ENCODE measurements at regions not wholly inside any gene's neighbourhood (a gene's known extent, or its start where the extent isn't known, plus 50 kb on each side); places are given as distances from the start of the nearest gene placed in this dataset.

GRCh38 chr2:133829450-133830020 lies 261.3 kb upstream of the NCKAP5 start:
- Histone ChIP-seq H3K9me3 (no peaks in the 10 kb centered on the region), H3K4me3 (no peak overlapping the region), H3K4me1 (no peaks in the 10 kb centered on the region), H3K27ac (no peak overlapping the region), H3K36me3 (no peaks in the 10 kb centered on the region), H3K27me3 (no peaks in the 10 kb centered on the region)
- intact Hi-C loops (cut with DNase I; ENCODE audit: low total_unique reads): no loop called here
- TF ChIP-seq, protein P1, sequence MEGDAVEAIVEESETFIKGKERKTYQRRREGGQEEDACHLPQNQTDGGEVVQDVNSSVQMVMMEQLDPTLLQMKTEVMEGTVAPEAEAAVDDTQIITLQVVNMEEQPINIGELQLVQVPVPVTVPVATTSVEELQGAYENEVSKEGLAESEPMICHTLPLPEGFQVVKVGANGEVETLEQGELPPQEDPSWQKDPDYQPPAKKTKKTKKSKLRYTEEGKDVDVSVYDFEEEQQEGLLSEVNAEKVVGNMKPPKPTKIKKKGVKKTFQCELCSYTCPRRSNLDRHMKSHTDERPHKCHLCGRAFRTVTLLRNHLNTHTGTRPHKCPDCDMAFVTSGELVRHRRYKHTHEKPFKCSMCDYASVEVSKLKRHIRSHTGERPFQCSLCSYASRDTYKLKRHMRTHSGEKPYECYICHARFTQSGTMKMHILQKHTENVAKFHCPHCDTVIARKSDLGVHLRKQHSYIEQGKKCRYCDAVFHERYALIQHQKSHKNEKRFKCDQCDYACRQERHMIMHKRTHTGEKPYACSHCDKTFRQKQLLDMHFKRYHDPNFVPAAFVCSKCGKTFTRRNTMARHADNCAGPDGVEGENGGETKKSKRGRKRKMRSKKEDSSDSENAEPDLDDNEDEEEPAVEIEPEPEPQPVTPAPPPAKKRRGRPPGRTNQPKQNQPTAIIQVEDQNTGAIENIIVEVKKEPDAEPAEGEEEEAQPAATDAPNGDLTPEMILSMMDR (IDR thresholded peaks at IDR 0.05): no peak
- TF ChIP-seq POLR2A (IDR thresholded peaks at IDR 0.05) (no peak), POLR2AphosphoS5 (IDR thresholded peaks at IDR 0.05) (no peak)
- no peak for DNase-seq (ENCODE audit: low spot score in 2 of 2)

- H3K4me1 ChIP-seq: no peaks in the 10 kb centered on the region
- H3K4me3 ChIP-seq: no peak overlapping the region
- no peaks in the 10 kb centered on the region for H3K36me3 ChIP-seq
- H3K27ac ChIP-seq: no peak overlapping the region
- intact Hi-C loops (cut with DNase I; ENCODE audit: low total_unique reads): no loop called here
- H3K27me3 ChIP-seq: no peaks in the 10 kb centered on the region
- H3K9me3 ChIP-seq: no peaks in the 10 kb centered on the region
- TF ChIP-seq, protein P1 (IDR thresholded peaks at IDR 0.05): no peak
- no peak for TF ChIP-seq POLR2A (IDR thresholded peaks at IDR 0.05)
- DNase-seq (ENCODE audit: low spot score in 2 of 2): no peak
Observed at GRCh38 chr2:133833746-133834145, 265.5 kb upstream of the NCKAP5 start.

- intact Hi-C loops (cut with DNase I; ENCODE audit: low total_unique reads): no loop called here
- no peaks in the 10 kb centered on the region for H3K4me1 ChIP-seq
- no peak overlapping the region for H3K4me3 ChIP-seq
- H3K27ac ChIP-seq: no peak overlapping the region
- no peaks in the 10 kb centered on the region for H3K27me3 ChIP-seq
- H3K9me3 ChIP-seq: no peaks in the 10 kb centered on the region
- no peak for DNase-seq (ENCODE audit: low spot score in 2 of 2)
- no peak for TF ChIP-seq POLR2AphosphoS5 (IDR thresholded peaks at IDR 0.05)
- TF ChIP-seq POLR2A (IDR thresholded peaks at IDR 0.05): no peak
- TF ChIP-seq, protein P1 (IDR thresholded peaks at IDR 0.05): no peak
- H3K36me3 ChIP-seq: no peaks in the 10 kb centered on the region
Observed at GRCh38 chr2:133835821-133836619, 267.8 kb upstream of the NCKAP5 start.

DNA sequence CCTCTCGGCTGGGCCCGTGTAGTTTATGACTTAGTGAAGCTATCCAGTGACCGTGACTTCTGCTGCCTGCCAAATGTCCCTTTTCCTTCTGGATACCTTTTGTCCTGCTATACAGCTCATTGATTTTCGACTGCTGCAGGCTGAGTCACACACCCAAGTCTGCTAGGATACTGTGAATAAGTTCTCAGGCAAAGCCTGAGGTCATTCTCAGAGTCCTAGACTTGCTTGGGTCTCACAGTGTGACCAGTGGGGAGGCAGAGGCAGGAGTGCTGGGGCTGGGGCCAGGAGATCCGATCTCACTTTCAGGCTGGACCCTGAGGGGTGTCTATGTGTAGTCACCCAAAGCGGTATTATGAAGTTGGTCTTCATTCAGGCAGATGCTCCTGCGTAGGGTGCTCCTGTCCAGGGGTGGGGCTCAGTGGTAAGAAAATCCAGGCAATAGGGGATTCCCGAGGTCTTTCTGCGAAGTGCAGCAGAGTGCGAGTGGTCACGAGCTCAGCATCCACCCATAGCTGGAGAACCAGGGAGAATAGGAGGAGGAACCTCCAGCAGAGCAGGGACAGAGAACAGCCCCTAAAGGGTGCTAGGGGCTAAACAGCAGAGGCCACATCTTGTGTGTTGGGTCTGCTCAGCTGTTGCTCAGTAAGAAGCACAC lies 268.6 kb upstream of the NCKAP5 start:
- Histone ChIP-seq H3K9me3 (no peaks in the 10 kb centered on the region), H3K27ac (no peak overlapping the region), H3K4me1 (no peaks in the 10 kb centered on the region), H3K27me3 (no peaks in the 10 kb centered on the region), H3K36me3 (no peaks in the 10 kb centered on the region), H3K4me3 (no peak overlapping the region)
- TF ChIP-seq POLR2A (IDR thresholded peaks at IDR 0.05) (no peak), POLR2AphosphoS5 (IDR thresholded peaks at IDR 0.05) (no peak)
- TF ChIP-seq, protein P1 (IDR thresholded peaks at IDR 0.05): no peak
- no peak for DNase-seq (ENCODE audit: low spot score in 2 of 2)
- intact Hi-C loops (cut with DNase I; ENCODE audit: low total_unique reads): no loop called here
